ENCODE measurements at regions not wholly inside any gene's neighbourhood (a gene's known extent, or its start where the extent isn't known, plus 50 kb on each side); places are given as distances from the start of the nearest gene placed in this dataset.

- Histone ChIP-seq H3K4me3 (ENCODE audit: low read depth, low read length, poor library complexity, severe bottlenecking) (no peak overlapping the region), H3K9me3 (ENCODE audit: low read depth, low read length, poor library complexity, severe bottlenecking) (no peaks in the 10 kb centered on the region), H3K27ac (ENCODE audit: low read depth, low read length, poor library complexity, severe bottlenecking) (no peak overlapping the region), H3K27me3 (replicated peaks; ENCODE audit: insufficient read depth, low read depth, low read length, poor library complexity) (peaks cover 7% of the 10 kb centered on the region), H3K4me1 (ENCODE audit: insufficient read depth, low read length, poor library complexity, severe bottlenecking) (no peaks in the 10 kb centered on the region), H3K36me3 (ENCODE audit: insufficient read depth, low read length, poor library complexity, severe bottlenecking) (no peaks in the 10 kb centered on the region)
- BruUV-seq (replicated peaks): no TSS peak
- ChIA-PET POLR2A (ENCODE audit: low non-redundant PET) (no interaction called here), CTCF (no interaction called here)
- intact Hi-C loops (cut with micrococcal nuclease; ENCODE audit: unreplicated experiment): no loop called here
- no peak for DNase-seq (ENCODE audit: low spot score)
- no peak for TF ChIP-seq CTCF (conservative IDR thresholded peaks at IDR 0.05; ENCODE audit: low read depth, low read length)
- TF ChIP-seq EZH2 (IDR thresholded peaks at IDR 0.05; ENCODE audit: borderline replicate concordance, low read depth, low read length, poor library complexity, severe bottlenecking): no peak
Measured at GRCh38 chr18:60120231-60120750, 220.5 kb downstream of the PMAIP1 start.

DNA sequence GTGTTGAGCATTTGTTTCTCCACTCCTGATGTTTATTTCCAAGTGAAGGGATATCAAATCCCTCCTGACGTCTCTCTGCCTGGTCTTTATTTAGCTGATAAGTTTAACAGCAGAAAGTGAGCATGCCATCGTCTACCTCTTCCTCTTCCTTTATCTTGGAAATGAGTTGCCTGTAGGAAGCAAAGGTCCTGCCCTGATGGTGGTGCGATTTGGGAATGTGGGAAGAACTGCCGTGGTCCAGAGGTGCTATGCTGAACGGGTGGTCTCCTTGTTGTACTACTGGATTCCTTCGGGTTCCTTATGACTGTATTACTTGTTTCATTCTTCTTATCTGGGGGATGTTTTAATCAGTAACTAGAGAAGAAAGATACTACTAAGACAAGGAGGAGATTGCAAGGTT, 217.5 kb downstream of the PMAIP1 start:
- Histone ChIP-seq H3K4me3 (ENCODE audit: low read depth, low read length, poor library complexity, severe bottlenecking) (no peak overlapping the region), H3K9me3 (ENCODE audit: low read depth, low read length, poor library complexity, severe bottlenecking) (no peaks in the 10 kb centered on the region), H3K4me1 (ENCODE audit: insufficient read depth, low read length, poor library complexity, severe bottlenecking) (no peaks in the 10 kb centered on the region), H3K27me3 (replicated peaks; ENCODE audit: insufficient read depth, low read depth, low read length, poor library complexity) (peaks cover 7% of the 10 kb centered on the region), H3K27ac (ENCODE audit: low read depth, low read length, poor library complexity, severe bottlenecking) (no peak overlapping the region), H3K36me3 (ENCODE audit: insufficient read depth, low read length, poor library complexity, severe bottlenecking) (no peaks in the 10 kb centered on the region)
- ChIA-PET POLR2A (ENCODE audit: low non-redundant PET) (no interaction called here), CTCF (no interaction called here)
- DNase-seq (ENCODE audit: low spot score): no peak
- intact Hi-C loops (cut with micrococcal nuclease; ENCODE audit: unreplicated experiment): no loop called here
- BruUV-seq (replicated peaks): no TSS peak
- no peak for TF ChIP-seq EZH2 (IDR thresholded peaks at IDR 0.05; ENCODE audit: borderline replicate concordance, low read depth, low read length, poor library complexity, severe bottlenecking)

GRCh38 chr18:60113396-60113795, 213.6 kb downstream of the PMAIP1 start:
- ChIA-PET POLR2A (ENCODE audit: low non-redundant PET) (no interaction called here), CTCF (no interaction called here)
- Histone ChIP-seq H3K27ac (ENCODE audit: low read depth, low read length, poor library complexity, severe bottlenecking) (no peak overlapping the region), H3K9me3 (ENCODE audit: low read depth, low read length, poor library complexity, severe bottlenecking) (no peaks in the 10 kb centered on the region), H3K27me3 (replicated peaks; ENCODE audit: insufficient read depth, low read depth, low read length, poor library complexity) (no peaks in the 10 kb centered on the region), H3K36me3 (ENCODE audit: insufficient read depth, low read length, poor library complexity, severe bottlenecking) (no peaks in the 10 kb centered on the region), H3K4me3 (ENCODE audit: low read depth, low read length, poor library complexity, severe bottlenecking) (no peak overlapping the region), H3K4me1 (ENCODE audit: insufficient read depth, low read length, poor library complexity, severe bottlenecking) (no peaks in the 10 kb centered on the region)
- no peak for TF ChIP-seq EZH2 (IDR thresholded peaks at IDR 0.05; ENCODE audit: borderline replicate concordance, low read depth, low read length, poor library complexity, severe bottlenecking)
- no peak for TF ChIP-seq CTCF (conservative IDR thresholded peaks at IDR 0.05; ENCODE audit: low read depth, low read length)
- DNase-seq (ENCODE audit: low spot score): no peak
- BruUV-seq (replicated peaks): no TSS peak
- intact Hi-C loops (cut with micrococcal nuclease; ENCODE audit: unreplicated experiment): no loop called here

- no peak overlapping the region for H3K4me3 ChIP-seq (ENCODE audit: low read depth, low read length, poor library complexity, severe bottlenecking)
- TF ChIP-seq EZH2 (IDR thresholded peaks at IDR 0.05; ENCODE audit: borderline replicate concordance, low read depth, low read length, poor library complexity, severe bottlenecking) (no peak), CTCF (conservative IDR thresholded peaks at IDR 0.05; ENCODE audit: low read depth, low read length) (no peak)
- H3K36me3 ChIP-seq (ENCODE audit: insufficient read depth, low read length, poor library complexity, severe bottlenecking): no peaks in the 10 kb centered on the region
- ChIA-PET POLR2A (ENCODE audit: low non-redundant PET) (no interaction called here), CTCF (no interaction called here)
- H3K27ac ChIP-seq (ENCODE audit: low read depth, low read length, poor library complexity, severe bottlenecking): no peak overlapping the region
- H3K27me3 ChIP-seq (replicated peaks; ENCODE audit: insufficient read depth, low read depth, low read length, poor library complexity): no peaks in the 10 kb centered on the region
- BruUV-seq (replicated peaks): no TSS peak
- H3K9me3 ChIP-seq (ENCODE audit: low read depth, low read length, poor library complexity, severe bottlenecking): no peaks in the 10 kb centered on the region
- DNase-seq (ENCODE audit: low spot score): no peak
- H3K4me1 ChIP-seq (ENCODE audit: insufficient read depth, low read length, poor library complexity, severe bottlenecking): no peaks in the 10 kb centered on the region
- intact Hi-C loops (cut with micrococcal nuclease; ENCODE audit: unreplicated experiment): no loop called here
Measured at GRCh38 chr18:60112369-60112768, 212.6 kb downstream of the PMAIP1 start.

Measured in A673 (cell line).